ENCODE measurements at regions not wholly inside any gene's neighbourhood (a gene's known extent, or its start where the extent isn't known, plus 50 kb on each side); places are given as distances from the start of the nearest gene placed in this dataset.

GRCh38 chr4:130099105-130099504 is 1003.2 kb downstream of the C4orf33 start:
- intact Hi-C loops (cut with DNase I, micrococcal nuclease): no loop called here
- Histone ChIP-seq H3K4me1 (ENCODE audit: insufficient read depth, low read length) (no peaks in the 10 kb centered on the region), H3K4me3 (ENCODE audit: low read length) (no peak overlapping the region), H3K27me3 (ENCODE audit: control insufficient read depth in 1 of 2, insufficient read depth in 2 of 2, low read length in 2 of 2) (no peaks in the 10 kb centered on the region), H3K9me3 (ENCODE audit: control insufficient read depth in 1 of 2, insufficient read depth in 1 of 2, low read length in 2 of 2) (peaks cover 0 to 4% of the 10 kb centered on the region in 2 experiments), H3K27ac (ENCODE audit: low read depth in 1 of 2, low read length in 2 of 2) (no peak overlapping the region), H3K36me3 (ENCODE audit: insufficient read depth, low read length) (no peaks in the 10 kb centered on the region)
- ChIA-PET CTCF (no interaction called here), POLR2A (no interaction called here)
- no peak for TF ChIP-seq CTCF (IDR thresholded peaks at IDR 0.05)
- H3K4me1 Mint-ChIP-seq (ENCODE audit: low read depth): no peaks in the 10 kb centered on the region
- H3K9me3 Mint-ChIP-seq: no peaks in the 10 kb centered on the region
- no peak overlapping the region for H3K4me3 Mint-ChIP-seq
- H3K27me3 Mint-ChIP-seq: no peaks in the 10 kb centered on the region
- H3K27ac Mint-ChIP-seq: no peak overlapping the region
- ATAC-seq (ENCODE audit: poor library complexity) (no peak), DNase-seq (no peak)
- H3K36me3 Mint-ChIP-seq (ENCODE audit: low read depth): no peaks in the 10 kb centered on the region

- ChIA-PET POLR2A (no interaction called here), CTCF (no interaction called here)
- H3K4me3 ChIP-seq (ENCODE audit: low read length): no peak overlapping the region
- Mint-ChIP-seq H3K4me1 (ENCODE audit: low read depth) (no peaks in the 10 kb centered on the region), H3K9me3 (peaks cover 10% of the 10 kb centered on the region), H3K27ac (no peak overlapping the region), H3K4me3 (no peak overlapping the region), H3K36me3 (ENCODE audit: low read depth) (no peaks in the 10 kb centered on the region), H3K27me3 (no peaks in the 10 kb centered on the region)
- ATAC-seq (ENCODE audit: poor library complexity) (no peak), DNase-seq (no peak)
- no peaks in the 10 kb centered on the region for H3K27me3 ChIP-seq (ENCODE audit: control insufficient read depth in 1 of 2, insufficient read depth in 2 of 2, low read length in 2 of 2)
- H3K27ac ChIP-seq (ENCODE audit: low read depth in 1 of 2, low read length in 2 of 2): no peak overlapping the region
- intact Hi-C loops (cut with DNase I, micrococcal nuclease): no loop called here
- peaks cover 0 to 4% of the 10 kb centered on the region in 2 experiments for H3K9me3 ChIP-seq (ENCODE audit: control insufficient read depth in 1 of 2, insufficient read depth in 1 of 2, low read length in 2 of 2)
- no peaks in the 10 kb centered on the region for H3K4me1 ChIP-seq (ENCODE audit: insufficient read depth, low read length)
- H3K36me3 ChIP-seq (ENCODE audit: insufficient read depth, low read length): no peaks in the 10 kb centered on the region
- no peak for TF ChIP-seq CTCF (IDR thresholded peaks at IDR 0.05)
These were observed 1014.2 kb downstream of the C4orf33 start for GRCh38 chr4:130110189-130110588.

GRCh38 chr4:130110770-130111169 is 1014.8 kb downstream of the C4orf33 start:
- Mint-ChIP-seq H3K36me3 (ENCODE audit: low read depth) (no peaks in the 10 kb centered on the region), H3K27me3 (no peaks in the 10 kb centered on the region), H3K9me3 (peaks cover 10% of the 10 kb centered on the region), H3K4me3 (no peak overlapping the region), H3K27ac (no peak overlapping the region), H3K4me1 (ENCODE audit: low read depth) (no peaks in the 10 kb centered on the region)
- intact Hi-C loops (cut with DNase I, micrococcal nuclease): no loop called here
- Histone ChIP-seq H3K27ac (ENCODE audit: low read depth in 1 of 2, low read length in 2 of 2) (no peak overlapping the region), H3K4me3 (ENCODE audit: low read length) (no peak overlapping the region), H3K9me3 (ENCODE audit: control insufficient read depth in 1 of 2, insufficient read depth in 1 of 2, low read length in 2 of 2) (peaks cover 0 to 4% of the 10 kb centered on the region in 2 experiments), H3K4me1 (ENCODE audit: insufficient read depth, low read length) (no peaks in the 10 kb centered on the region), H3K27me3 (ENCODE audit: control insufficient read depth in 1 of 2, insufficient read depth in 2 of 2, low read length in 2 of 2) (no peaks in the 10 kb centered on the region), H3K36me3 (ENCODE audit: insufficient read depth, low read length) (no peaks in the 10 kb centered on the region)
- ChIA-PET CTCF (no interaction called here), POLR2A (no interaction called here)
- DNase-seq (no peak), ATAC-seq (ENCODE audit: poor library complexity) (no peak)
- no peak for TF ChIP-seq CTCF (IDR thresholded peaks at IDR 0.05)

Data from CD4-positive, alpha-beta T cell (primary cell).